Central memory CD4-positive, alpha-beta T cell (primary cell): ENCODE measurements at regions not wholly inside any gene's neighbourhood (a gene's known extent, or its start where the extent isn't known, plus 50 kb on each side); places are given as distances from the start of the nearest gene placed in this dataset.

Experiments used
- DNase-seq: peaks from one replicate; pipeline ENCODE4 v3.0.0; 2022

- no peak for DNase-seq
Observed at GRCh38 chr2:71748227-71748626, 294.9 kb downstream of the DYSF start.

GRCh38 chr2:71747559-71747958, 294.2 kb downstream of the DYSF start:
- DNase-seq, result no peak

- no peak for DNase-seq
Observed at GRCh38 chr2:71746946-71747501, 293.7 kb downstream of the DYSF start.

- DNase-seq, result no peak
Observed at GRCh38 chr2:71744781-71745180, 291.4 kb downstream of the DYSF start.

GRCh38 chr2:71743995-71744675, 290.8 kb downstream of the DYSF start:
- DNase-seq, result no peak

- no peak for DNase-seq
Observed at GRCh38 chr2:71742953-71743601, 289.7 kb downstream of the DYSF start.

GRCh38 chr2:71736986-71737385, 283.6 kb downstream of the DYSF start:
- no peak for DNase-seq

GRCh38 chr2:71736091-71736861, 282.9 kb downstream of the DYSF start:
- no peak for DNase-seq
